ENCODE measurements at regions not wholly inside any gene's neighbourhood (a gene's known extent, or its start where the extent isn't known, plus 50 kb on each side); places are given as distances from the start of the nearest gene placed in this dataset.

DNA sequence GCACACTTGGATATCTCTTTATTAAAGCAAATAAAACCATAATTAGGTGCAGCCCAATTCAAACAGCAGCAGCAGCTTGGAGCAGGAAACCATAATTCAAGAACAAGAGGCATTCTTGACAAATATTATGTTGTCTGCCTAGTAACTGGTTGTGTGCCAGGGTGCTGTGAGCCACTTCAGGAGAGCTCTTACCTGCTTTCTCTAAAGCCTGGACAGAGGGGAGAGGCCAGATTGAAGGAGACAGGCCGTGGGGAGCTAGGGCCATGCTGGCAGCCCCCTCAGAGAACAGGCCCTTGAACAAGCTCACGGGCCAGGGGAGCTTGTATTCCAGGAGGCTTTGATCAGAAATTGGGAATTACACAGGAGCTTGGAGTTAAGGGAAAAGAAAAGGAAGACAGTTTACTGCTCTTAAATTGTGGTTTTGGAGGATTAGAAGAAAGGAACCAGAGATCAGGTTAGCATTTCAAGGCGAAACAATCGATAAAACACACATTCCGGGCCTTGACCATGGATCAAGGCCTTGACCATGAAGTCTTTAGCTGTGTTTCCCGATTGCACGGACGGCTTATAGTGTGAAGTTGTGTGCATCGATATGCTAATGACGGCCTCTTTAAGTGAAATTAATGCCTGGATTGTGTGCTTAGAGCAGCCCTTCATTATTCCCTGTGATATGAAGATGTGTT is 69.8 kb upstream of the NKX2-2 start:
- Mint-ChIP-seq H3K27ac (ENCODE audit: unreplicated experiment) (no peak overlapping the region), H3K4me1 (ENCODE audit: low read depth, unreplicated experiment) (no peaks in the 10 kb centered on the region), H3K27me3 (ENCODE audit: unreplicated experiment) (peaks cover 44% of the 10 kb centered on the region), H3K36me3 (ENCODE audit: insufficient read depth, unreplicated experiment) (no peaks in the 10 kb centered on the region), H3K9me3 (ENCODE audit: low read depth, unreplicated experiment) (no peaks in the 10 kb centered on the region), H3K4me3 (ENCODE audit: low read depth, unreplicated experiment) (no peak overlapping the region)
- intact Hi-C loops (cut with micrococcal nuclease; ENCODE audit: unreplicated experiment), result no loop called here
- DNase-seq, result no peak
- no TSS peak for BruUV-seq (replicated peaks)
- CTCF ChIA-PET, result no interaction called here
- TF ChIP-seq, protein P1, sequence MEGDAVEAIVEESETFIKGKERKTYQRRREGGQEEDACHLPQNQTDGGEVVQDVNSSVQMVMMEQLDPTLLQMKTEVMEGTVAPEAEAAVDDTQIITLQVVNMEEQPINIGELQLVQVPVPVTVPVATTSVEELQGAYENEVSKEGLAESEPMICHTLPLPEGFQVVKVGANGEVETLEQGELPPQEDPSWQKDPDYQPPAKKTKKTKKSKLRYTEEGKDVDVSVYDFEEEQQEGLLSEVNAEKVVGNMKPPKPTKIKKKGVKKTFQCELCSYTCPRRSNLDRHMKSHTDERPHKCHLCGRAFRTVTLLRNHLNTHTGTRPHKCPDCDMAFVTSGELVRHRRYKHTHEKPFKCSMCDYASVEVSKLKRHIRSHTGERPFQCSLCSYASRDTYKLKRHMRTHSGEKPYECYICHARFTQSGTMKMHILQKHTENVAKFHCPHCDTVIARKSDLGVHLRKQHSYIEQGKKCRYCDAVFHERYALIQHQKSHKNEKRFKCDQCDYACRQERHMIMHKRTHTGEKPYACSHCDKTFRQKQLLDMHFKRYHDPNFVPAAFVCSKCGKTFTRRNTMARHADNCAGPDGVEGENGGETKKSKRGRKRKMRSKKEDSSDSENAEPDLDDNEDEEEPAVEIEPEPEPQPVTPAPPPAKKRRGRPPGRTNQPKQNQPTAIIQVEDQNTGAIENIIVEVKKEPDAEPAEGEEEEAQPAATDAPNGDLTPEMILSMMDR (IDR thresholded peaks at IDR 0.05; ENCODE audit: unreplicated experiment), result no peak

DNA sequence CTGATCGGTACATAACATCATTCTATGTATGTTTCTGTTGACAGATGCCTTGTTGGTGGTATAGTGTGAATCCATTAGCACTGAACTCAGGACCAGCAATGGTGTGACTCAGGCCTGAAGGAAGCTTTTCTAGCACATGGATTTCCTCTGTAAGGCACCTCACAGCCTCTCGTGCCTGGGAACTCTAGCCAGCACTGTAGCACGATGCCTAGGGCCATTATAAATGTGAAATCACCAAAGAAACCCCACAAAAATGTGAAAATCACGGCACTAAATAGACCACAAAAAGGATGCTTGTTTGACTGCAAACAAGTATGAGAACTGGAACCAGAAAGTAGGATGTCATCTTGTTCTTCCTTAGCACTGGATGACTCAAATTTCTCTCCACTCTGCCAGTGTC is 63.7 kb upstream of the NKX2-2 start:
- intact Hi-C loops (cut with micrococcal nuclease; ENCODE audit: unreplicated experiment), result no loop called here
- peaks cover 46% of the 10 kb centered on the region for H3K27me3 Mint-ChIP-seq (ENCODE audit: unreplicated experiment)
- no peaks in the 10 kb centered on the region for H3K36me3 Mint-ChIP-seq (ENCODE audit: insufficient read depth, unreplicated experiment)
- H3K4me3 Mint-ChIP-seq (ENCODE audit: low read depth, unreplicated experiment), result no peak overlapping the region
- CTCF ChIA-PET, result no interaction called here
- no peak for DNase-seq
- H3K4me1 Mint-ChIP-seq (ENCODE audit: low read depth, unreplicated experiment), result no peaks in the 10 kb centered on the region
- H3K27ac Mint-ChIP-seq (ENCODE audit: unreplicated experiment), result no peak overlapping the region
- TF ChIP-seq, protein P1 (IDR thresholded peaks at IDR 0.05; ENCODE audit: unreplicated experiment), result no peak
- no TSS peak for BruUV-seq (replicated peaks)
- H3K9me3 Mint-ChIP-seq (ENCODE audit: low read depth, unreplicated experiment), result no peaks in the 10 kb centered on the region

DNA sequence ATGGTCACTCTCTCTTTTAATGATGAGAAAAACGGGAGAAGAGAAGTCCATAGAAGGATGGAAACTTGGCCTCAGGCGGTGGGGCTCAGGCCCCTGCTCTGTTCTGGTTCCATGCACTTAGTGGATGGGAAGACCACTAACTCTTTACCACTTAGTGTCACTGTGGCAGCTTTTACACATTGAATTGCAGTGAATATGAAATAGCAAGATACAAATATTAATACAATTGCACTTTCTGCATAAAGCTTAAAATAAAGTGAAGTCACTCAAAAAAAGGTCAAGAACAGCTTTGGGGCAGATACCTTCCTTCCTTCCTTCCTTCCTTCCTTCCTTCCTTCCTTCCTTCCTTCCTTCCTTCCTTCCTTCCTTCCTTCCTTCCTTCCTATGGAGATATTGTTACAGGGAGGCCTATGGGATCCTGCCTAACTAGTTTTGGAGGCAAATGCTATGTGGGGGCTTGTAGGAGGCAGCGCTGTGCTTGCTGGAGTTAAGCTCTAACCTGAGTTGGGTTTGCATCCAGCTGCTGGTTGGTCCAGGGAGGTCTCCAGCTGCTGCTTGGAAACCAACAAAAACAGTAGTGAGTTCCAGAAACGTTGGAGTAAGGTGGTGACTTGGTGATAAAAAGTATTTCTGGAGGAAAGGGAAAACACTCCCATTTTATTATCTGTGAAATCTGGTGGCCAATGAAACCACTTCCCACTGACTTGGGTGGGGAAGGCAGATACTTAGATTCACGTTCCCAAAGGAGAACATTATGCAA is 62.3 kb upstream of the NKX2-2 start:
- intact Hi-C loops (cut with micrococcal nuclease; ENCODE audit: unreplicated experiment), result no loop called here
- H3K27ac Mint-ChIP-seq (ENCODE audit: unreplicated experiment), result no peak overlapping the region
- no peak for DNase-seq
- no peaks in the 10 kb centered on the region for H3K4me1 Mint-ChIP-seq (ENCODE audit: low read depth, unreplicated experiment)
- peaks cover 32% of the 10 kb centered on the region for H3K27me3 Mint-ChIP-seq (ENCODE audit: unreplicated experiment)
- CTCF ChIA-PET, result no interaction called here
- no peak overlapping the region for H3K4me3 Mint-ChIP-seq (ENCODE audit: low read depth, unreplicated experiment)
- H3K36me3 Mint-ChIP-seq (ENCODE audit: insufficient read depth, unreplicated experiment), result no peaks in the 10 kb centered on the region
- TF ChIP-seq, protein P1 (IDR thresholded peaks at IDR 0.05; ENCODE audit: unreplicated experiment), result no peak
- BruUV-seq (replicated peaks), result no TSS peak
- H3K9me3 Mint-ChIP-seq (ENCODE audit: low read depth, unreplicated experiment), result no peaks in the 10 kb centered on the region

DNA sequence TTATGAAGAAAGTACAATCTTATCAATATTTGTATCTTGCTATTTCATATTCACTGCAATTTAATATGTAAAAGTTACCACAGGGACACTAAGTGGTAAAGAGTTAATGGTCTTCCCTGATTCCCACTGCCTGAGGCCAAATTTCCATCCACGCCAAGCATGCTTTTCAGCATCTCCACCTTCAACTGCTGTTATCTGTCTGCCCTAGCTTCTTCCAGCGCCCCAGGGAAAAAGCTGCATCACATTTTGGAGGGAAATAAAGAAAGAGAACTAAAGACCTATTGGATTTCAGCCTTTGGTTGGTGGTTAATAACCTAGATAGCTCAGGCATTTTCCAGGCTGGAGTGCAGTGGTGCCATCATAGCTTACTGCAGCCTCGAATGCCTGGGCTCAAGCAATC is 61.3 kb upstream of the NKX2-2 start:
- no peak overlapping the region for H3K27ac Mint-ChIP-seq (ENCODE audit: unreplicated experiment)
- no peak overlapping the region for H3K4me3 Mint-ChIP-seq (ENCODE audit: low read depth, unreplicated experiment)
- intact Hi-C loops (cut with micrococcal nuclease; ENCODE audit: unreplicated experiment), result no loop called here
- no TSS peak for BruUV-seq (replicated peaks)
- no peaks in the 10 kb centered on the region for H3K4me1 Mint-ChIP-seq (ENCODE audit: low read depth, unreplicated experiment)
- peaks cover 22% of the 10 kb centered on the region for H3K27me3 Mint-ChIP-seq (ENCODE audit: unreplicated experiment)
- CTCF ChIA-PET, result no interaction called here
- no peak for DNase-seq
- H3K9me3 Mint-ChIP-seq (ENCODE audit: low read depth, unreplicated experiment), result no peaks in the 10 kb centered on the region
- H3K36me3 Mint-ChIP-seq (ENCODE audit: insufficient read depth, unreplicated experiment), result no peaks in the 10 kb centered on the region
- TF ChIP-seq, protein P1 (IDR thresholded peaks at IDR 0.05; ENCODE audit: unreplicated experiment), result no peak
